GM12872 (cell line): ENCODE measurements at regions not wholly inside any gene's neighbourhood (a gene's known extent, or its start where the extent isn't known, plus 50 kb on each side); places are given as distances from the start of the nearest gene placed in this dataset.

Experiments
- CTCF ChIP-seq: IDR thresholded peaks from 3 replicates; pipeline ENCODE4 v1.5.1; 2011; ENCODE audit warnings: low read depth, mild to moderate bottlenecking, low read length, moderate library complexity; ENCODE audit not compliant: insufficient read depth

- no peak for TF ChIP-seq CTCF
These were observed 535.1 kb downstream of the INHBA start for GRCh38 chr7:41167836-41168235.

DNA sequence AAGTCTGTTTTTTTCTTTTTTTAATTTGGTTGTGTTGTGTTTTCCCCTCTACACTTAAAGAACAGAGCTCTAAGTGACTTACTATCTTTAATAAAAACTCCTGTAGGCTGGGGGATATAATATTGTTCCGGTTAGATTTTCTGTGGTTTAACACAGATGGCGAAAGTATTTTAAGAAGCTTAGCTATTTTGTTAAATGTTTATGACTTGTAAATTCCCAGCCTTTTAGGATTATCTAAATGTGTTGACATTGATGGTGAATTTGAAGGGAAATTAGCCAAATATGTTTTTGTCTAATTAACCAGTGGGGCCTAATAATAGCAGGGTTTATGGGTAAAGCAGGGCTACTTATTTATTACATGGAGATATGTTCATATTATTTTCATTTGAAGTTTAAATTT is 538.5 kb downstream of the INHBA start:
- TF ChIP-seq CTCF: no peak

GRCh38 chr7:41163991-41164390 is 538.9 kb downstream of the INHBA start:
- no peak for TF ChIP-seq CTCF

DNA sequence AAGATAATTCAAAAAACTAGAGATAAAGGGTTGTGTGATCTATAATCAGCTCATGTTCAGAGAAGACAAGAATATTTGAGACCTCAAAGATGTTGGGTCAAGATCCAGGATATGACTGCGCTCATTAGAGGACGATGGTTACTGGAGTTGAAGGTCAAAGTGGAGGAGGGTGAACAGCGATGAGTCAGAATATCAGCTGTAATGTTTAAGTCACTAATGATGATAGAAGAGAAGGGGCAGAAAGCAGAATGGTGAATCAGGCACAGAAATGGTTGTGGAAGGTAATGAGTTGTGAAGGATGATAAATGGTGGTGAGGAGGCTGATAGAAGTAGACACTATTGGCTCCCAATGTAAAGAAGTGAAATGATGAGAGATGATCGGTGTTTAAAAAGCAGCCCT is 540.3 kb downstream of the INHBA start:
- TF ChIP-seq CTCF: no peak

DNA sequence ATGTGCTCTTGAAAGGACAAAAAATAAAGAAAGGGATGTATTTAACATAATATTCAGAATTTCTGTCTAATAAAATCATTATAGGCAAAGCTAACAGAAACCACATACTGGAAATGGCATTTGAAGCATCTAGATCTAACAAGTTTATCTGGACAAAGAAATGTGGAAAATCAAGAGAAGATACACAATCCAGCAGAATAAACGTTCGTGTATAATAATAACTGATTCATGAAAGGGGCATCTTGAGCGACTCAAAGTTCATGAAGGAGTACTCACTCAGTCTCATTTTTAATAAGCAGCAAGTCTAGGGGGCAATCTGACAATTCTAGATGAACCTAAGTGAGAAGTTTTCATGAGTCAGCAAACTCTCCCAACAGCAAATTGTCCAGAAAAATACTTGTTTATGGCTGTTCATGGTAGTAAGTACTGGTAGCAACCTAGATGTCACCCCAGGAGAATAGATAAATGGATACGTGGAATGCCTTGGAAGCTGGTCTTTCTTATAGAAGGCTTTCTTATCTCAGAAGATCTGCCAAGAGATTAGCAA is 541.8 kb downstream of the INHBA start:
- no peak for TF ChIP-seq CTCF

DNA sequence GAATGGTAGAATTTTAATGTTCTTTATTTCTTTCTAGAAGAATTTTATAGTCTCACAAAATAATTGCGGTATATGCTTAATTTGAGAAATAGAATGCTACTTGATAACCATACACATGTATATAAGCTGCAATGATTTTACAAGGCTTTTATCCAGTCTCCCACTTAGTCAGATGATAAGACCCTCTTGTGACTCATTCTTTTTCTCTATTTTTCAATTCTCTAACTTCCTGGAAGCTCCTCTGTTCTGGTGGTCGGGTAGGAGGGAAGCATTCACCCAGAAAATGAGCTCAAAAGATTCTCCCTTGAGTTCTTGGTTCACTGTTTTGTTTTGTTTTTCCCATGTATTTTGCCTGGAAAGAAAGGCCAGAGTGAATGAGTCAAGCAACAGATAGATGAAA is 546.6 kb downstream of the INHBA start:
- no peak for TF ChIP-seq CTCF

- TF ChIP-seq CTCF: no peak
These were observed 549.6 kb downstream of the INHBA start for GRCh38 chr7:41153268-41153667.
